Retinal pigment epithelial cell (primary cell): ENCODE measurements at regions not wholly inside any gene's neighbourhood (a gene's known extent, or its start where the extent isn't known, plus 50 kb on each side); places are given as distances from the start of the nearest gene placed in this dataset.
A peak's percentile ranks its signal among the peaks of the same experiment; 100 is the strongest.

Source experiments
- DNase-seq: peaks from one replicate; pipeline ENCODE4 v3.0.0-alpha.2; 2010; ENCODE audit warnings: low read depth
- H3K4me3 ChIP-seq: 2 replicates; pipeline ENCODE4 v1.5.1; 2011; ENCODE audit warnings: mild to moderate bottlenecking, low read length, control low read depth, moderate library complexity
- CTCF ChIP-seq: conservative IDR thresholded peaks from 2 replicates; pipeline ENCODE4 v1.5.1; 2011; ENCODE audit warnings: low read depth, low read length, control low read depth, inconsistent platforms

DNA sequence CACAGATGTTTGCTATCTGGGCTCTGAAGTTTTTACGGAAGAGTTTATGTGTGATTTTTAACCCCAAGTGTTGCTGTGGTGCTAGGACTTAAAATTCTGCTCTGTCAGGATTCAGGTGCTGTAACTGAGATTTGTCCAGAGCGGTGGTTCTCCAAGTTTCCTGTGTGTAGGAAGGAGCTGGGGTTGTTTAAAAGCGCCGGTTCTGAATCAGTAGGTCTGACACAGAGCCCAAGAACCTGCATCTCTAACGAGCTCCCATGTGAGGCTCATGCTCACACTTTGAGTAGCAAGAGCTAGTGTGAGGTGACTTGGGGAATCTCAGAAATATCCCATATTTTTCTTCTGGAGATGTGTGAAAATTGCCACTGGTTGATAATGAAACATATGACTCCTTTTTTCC is 325.5 kb downstream of the SATB1 start:
- TF ChIP-seq CTCF: no peak
- DNase-seq: no peak
- H3K4me3 ChIP-seq: no peak overlapping the region

DNA sequence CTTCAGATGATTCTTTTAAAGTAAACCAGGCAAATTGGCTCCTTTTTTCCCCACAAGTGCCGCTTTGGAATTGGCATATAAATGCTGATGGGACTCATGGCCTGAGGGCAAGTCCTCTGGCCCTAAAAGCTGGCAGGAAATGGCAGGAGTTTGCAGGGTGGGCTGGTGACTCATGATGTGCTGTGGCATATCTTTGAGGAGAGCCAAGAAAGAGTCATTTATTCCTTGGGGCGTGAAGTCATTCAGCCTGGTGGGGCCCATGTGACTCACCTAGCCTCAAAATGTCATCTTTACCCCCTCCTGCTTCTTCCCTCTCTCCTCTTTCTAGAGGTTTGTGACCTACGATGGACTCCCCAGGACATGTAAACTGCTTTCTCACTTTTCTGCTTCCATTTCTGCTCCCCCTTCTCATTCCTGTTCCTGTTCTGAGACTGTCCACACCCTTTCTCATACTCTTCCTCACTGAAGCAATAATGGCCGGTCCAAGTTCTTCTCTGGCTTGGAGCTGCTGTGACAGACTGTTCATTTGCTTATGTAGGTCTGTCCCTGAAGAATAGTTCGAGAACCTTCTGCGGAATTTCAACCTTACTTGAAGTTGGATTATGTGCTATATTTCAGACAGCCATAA is 326.1 kb downstream of the SATB1 start:
- peak; percentile 67 for DNase-seq
- no peak overlapping the region for H3K4me3 ChIP-seq

DNA sequence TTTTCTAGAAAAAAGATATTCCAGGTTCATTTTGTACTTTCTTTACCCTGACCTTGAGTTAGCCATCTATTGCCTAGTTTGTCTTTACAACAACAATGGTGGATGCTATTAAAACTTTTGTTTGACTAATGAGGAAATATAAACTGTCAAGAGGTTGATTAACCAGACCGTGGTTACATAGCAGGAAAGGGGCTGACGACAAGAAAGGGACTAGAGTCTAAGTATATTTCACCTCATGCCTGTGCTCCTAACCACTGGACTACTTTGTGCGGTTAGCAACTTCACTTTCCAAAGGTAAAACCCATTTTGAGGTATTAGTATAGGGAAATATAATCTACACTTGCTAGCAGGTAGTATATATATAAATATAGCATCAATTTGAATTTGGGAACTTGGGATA is 327.1 kb downstream of the SATB1 start:
- DNase-seq: no peak
- TF ChIP-seq CTCF: no peak
- H3K4me3 ChIP-seq: no peak overlapping the region

More for the DNA sequence above, 326.1 kb downstream of the SATB1 start:
- no peak for TF ChIP-seq CTCF

DNA sequence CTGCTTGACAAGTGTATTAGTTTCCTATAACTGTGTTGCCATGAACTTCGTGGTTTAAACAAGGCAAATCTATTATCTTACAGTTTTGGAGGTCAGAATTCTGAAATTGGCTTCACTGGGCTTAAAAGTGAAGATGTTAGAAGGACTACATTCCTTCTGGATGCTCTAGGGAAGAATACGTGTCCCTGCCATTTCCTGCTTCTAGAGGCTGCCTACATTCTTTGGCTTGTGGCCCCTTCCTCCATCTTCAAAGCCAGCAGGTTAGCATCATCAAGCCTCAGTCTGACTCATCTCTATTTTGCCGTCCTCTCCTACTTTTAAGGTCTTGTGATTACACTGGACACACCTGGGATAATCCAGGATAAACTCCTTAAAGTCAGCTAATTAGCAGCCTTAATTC is 327.7 kb downstream of the SATB1 start:
- DNase-seq: no peak
- no peak for TF ChIP-seq CTCF
- H3K4me3 ChIP-seq: no peak overlapping the region

DNA sequence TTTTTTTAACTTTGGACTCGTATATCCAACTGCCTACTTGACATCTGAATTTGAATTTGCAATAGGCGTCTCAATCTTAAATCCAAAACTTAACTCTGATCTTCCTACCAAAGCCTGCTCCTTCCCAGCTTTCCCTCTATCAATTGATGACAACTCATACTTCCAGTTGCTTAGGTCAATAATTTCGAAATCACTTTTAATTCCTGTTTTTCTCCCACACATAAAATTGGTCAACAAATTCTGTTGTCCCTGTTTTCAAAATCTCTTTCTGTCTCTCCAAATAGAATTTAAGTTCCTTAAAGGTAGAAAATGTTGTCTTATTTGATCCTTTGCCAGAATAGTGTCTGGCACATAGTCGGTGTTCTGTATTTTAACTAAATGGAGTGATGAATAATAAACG is 332.4 kb downstream of the SATB1 start:
- H3K4me3 ChIP-seq: no peak overlapping the region

GRCh38 chr3:18090377-18090776 is 334.8 kb downstream of the SATB1 start:
- H3K4me3 ChIP-seq: no peak overlapping the region
- no peak for TF ChIP-seq CTCF
- DNase-seq: no peak

More for the DNA sequence above, 332.4 kb downstream of the SATB1 start:
- no peak for DNase-seq
- no peak for TF ChIP-seq CTCF

DNA sequence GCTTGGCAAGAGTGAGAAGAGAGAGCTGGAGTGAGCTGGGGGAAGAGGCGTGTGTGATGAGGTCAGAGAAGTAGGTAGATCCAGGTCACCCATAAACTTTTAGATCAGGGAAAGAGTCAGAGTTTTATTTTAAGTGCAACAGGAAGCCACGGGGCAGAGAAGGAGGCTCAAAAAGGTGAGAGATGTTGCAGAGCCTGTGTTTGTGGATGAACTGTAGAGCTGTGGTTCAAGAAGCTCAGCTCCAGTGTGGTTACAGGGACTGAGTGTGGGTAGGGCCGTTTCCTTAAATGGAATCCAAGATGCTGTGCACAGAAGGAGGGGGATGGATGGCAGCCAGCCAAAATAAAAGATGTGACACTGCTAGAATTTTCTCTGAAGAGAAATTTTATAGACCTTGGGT is 337.2 kb downstream of the SATB1 start:
- DNase-seq: no peak
- no peak for TF ChIP-seq CTCF
- H3K4me3 ChIP-seq: no peak overlapping the region
